K562 (cell line): ENCODE measurements at regions not wholly inside any gene's neighbourhood (a gene's known extent, or its start where the extent isn't known, plus 50 kb on each side); places are given as distances from the start of the nearest gene placed in this dataset.
A peak's percentile ranks its signal among the peaks of the same experiment; 100 is the strongest.

Source experiments
- ATAC-seq: fragments of 200-7000 bp; cut with Tn5 transposase; 3 replicates; pipeline ENCODE4 v1.9.1; 2020; ENCODE audit warnings: moderate library complexity
- BruUV-seq: library from RNA; stranded (reverse); fragments of 400-500 nt; replicated peaks from 2 replicates; lab custom pipeline; 2021; lab: Mats Ljungman, UMichigan
- CTCF ChIA-PET: fragments of 300-600 bp; formaldehyde crosslinking; extraction: SDS; loops from one replicate; lab custom pipeline; 2021; ENCODE audit warnings: low intra/inter-chr PET ratio; lab: Yijun Ruan, JAX
- POLR2A ChIA-PET: fragments of 300-600, 350-650 bp; sonication (Branson Sonifier 250); formaldehyde crosslinking; extraction: SDS; loops from one replicate; lab custom pipeline; 2021; ENCODE audit warnings: antibody characterized with exemption, inconsistent platforms; lab: Yijun Ruan, JAX
- DNase-seq, 4 experiments: peaks; one replicate each; pipeline versions ENCODE4 v3.0.0 to v3.0.0-alpha.2; 2011 to 2018; ENCODE audit warnings: low spot score in 3 of 4, mixed read lengths in 3 of 4; ENCODE audit errors: extremely low read depth in 1 of 4
- FAIRE-seq: peaks from 2 replicates; lab custom pipeline; 2011; peaks lifted over from hg19 to GRCh38; lab: Jason Lieb, UNC
- H2AFZ ChIP-seq: 2 replicates; pipeline ENCODE4 v1.6.0; 2011; ENCODE audit warnings: low read depth, low read length, control low read depth, inconsistent platforms
- H3K27ac ChIP-seq: fragments of 200-600 bp; 3 replicates; pipeline ENCODE4 v1.8.0; 2011; ENCODE audit warnings: low read depth, mild to moderate bottlenecking, control low read depth, inconsistent platforms, low read length, moderate library complexity, mixed read lengths; ENCODE audit errors: extremely low read depth
- H3K27me3 ChIP-seq, 2 experiments: fragments of 300-600 bp in 1 of 2; 2 replicates in 1 of 2; 3 replicates in 1 of 2; pipeline versions ENCODE4 v1.6.0 to v1.8.0; 2011; ENCODE audit warnings: inconsistent platforms in 2 of 2, low read length in 2 of 2, mild to moderate bottlenecking in 1 of 2, mixed read lengths in 1 of 2, moderate library complexity in 1 of 2; ENCODE audit not compliant: control insufficient read depth in 2 of 2, insufficient read depth in 2 of 2
- H3K36me3 ChIP-seq: fragments of 300-600 bp; 3 replicates; pipeline ENCODE4 v1.8.0; 2011; ENCODE audit warnings: mild to moderate bottlenecking, low read length, inconsistent platforms; ENCODE audit not compliant: control insufficient read depth, insufficient read depth
- H3K4me1 ChIP-seq, 2 experiments: fragments of 200-600 bp in 1 of 2; replicated peaks in 1 of 2; 2 replicates in 1 of 2; 3 replicates in 1 of 2; pipeline versions ENCODE4 v1.5.1 to v1.8.0; 2011; ENCODE audit warnings: inconsistent platforms in 2 of 2, low read length in 2 of 2, mild to moderate bottlenecking in 1 of 2, mixed read lengths in 1 of 2, moderate library complexity in 1 of 2; ENCODE audit not compliant: control insufficient read depth in 2 of 2, insufficient read depth in 2 of 2
- H3K4me2 ChIP-seq: 2 replicates; pipeline ENCODE4 v1.6.1; 2011; ENCODE audit warnings: low read length, control low read depth, inconsistent platforms, mixed read lengths; ENCODE audit not compliant: insufficient read depth
- H3K4me3 ChIP-seq: fragments of 200-600 bp; sonication (generic), shearing (Covaris generic); 2 replicates; pipeline ENCODE4 v1.5.1; 2016; ENCODE audit warnings: control low read depth, inconsistent platforms
- H3K79me2 ChIP-seq: fragments of 200-600 bp; 3 replicates; pipeline ENCODE4 v1.8.0; 2011; ENCODE audit warnings: low read length, inconsistent platforms; ENCODE audit not compliant: control insufficient read depth, insufficient read depth
- H3K9ac ChIP-seq, 2 experiments: 2 replicates each; pipeline versions ENCODE4 v1.6.0 to v1.6.1; 2011; ENCODE audit warnings: low read depth in 2 of 2, low read length in 2 of 2, control low read depth in 1 of 2, inconsistent platforms in 1 of 2, mild to moderate bottlenecking in 1 of 2, mixed read lengths in 1 of 2; ENCODE audit not compliant: insufficient read depth in 1 of 2
- H3K9me1 ChIP-seq: one replicate; pipeline ENCODE4 v1.6.0; 2011; ENCODE audit warnings: inconsistent platforms, mild to moderate bottlenecking, low read length, moderate library complexity; ENCODE audit not compliant: control insufficient read depth, insufficient read depth
- H3K9me3 ChIP-seq: replicated peaks from 2 replicates; pipeline ENCODE4 v1.5.1; 2011; ENCODE audit warnings: low read depth, low read length, inconsistent platforms; ENCODE audit not compliant: control insufficient read depth, insufficient read depth
- H4K20me1 ChIP-seq: replicated peaks from 2 replicates; pipeline ENCODE4 v1.6.1; 2011; ENCODE audit warnings: low read length, inconsistent platforms, mixed read lengths; ENCODE audit not compliant: control insufficient read depth, insufficient read depth
- CBX5 ChIP-seq: IDR thresholded peaks from 2 replicates; pipeline ENCODE4 v1.6.1; 2014; ENCODE audit warnings: low read depth, borderline replicate concordance
- CGGBP1 ChIP-seq: fragments of 250-450 bp; sonication (Bioruptor Pico); IDR thresholded peaks from 2 replicates; pipeline ENCODE4 v1.9.0; 2021; ENCODE audit warnings: mild to moderate bottlenecking
- CTCFL ChIP-seq: IDR thresholded peaks from 2 replicates; pipeline ENCODE4 v1.6.1; 2011; ENCODE audit warnings: borderline replicate concordance, low read depth, mild to moderate bottlenecking, moderate library complexity, low read length; ENCODE audit not compliant: insufficient read depth, poor library complexity, severe bottlenecking
- CXXC5 ChIP-seq: fragments of 250-450 bp; sonication (Bioruptor Pico); IDR thresholded peaks from 2 replicates; pipeline ENCODE4 v1.8.0; 2022; ENCODE audit warnings: inconsistent platforms, mild to moderate bottlenecking, moderate library complexity
- DIDO1 ChIP-seq: fragments of 450-650 bp; IDR thresholded peaks from 2 replicates; pipeline ENCODE4 v1.6.1; 2016; ENCODE audit warnings: low read depth, missing biosample characterization, missing genetic modification characterization
- E2F6 ChIP-seq, 2 experiments: IDR thresholded peaks; 2 replicates each; pipeline ENCODE4 v1.6.1; 2011; ENCODE audit warnings: borderline replicate concordance in 1 of 2, control low read depth in 1 of 2, low read depth in 1 of 2, low read length in 1 of 2, mild to moderate bottlenecking in 1 of 2, mixed read lengths in 1 of 2, moderate library complexity in 1 of 2; ENCODE audit not compliant: insufficient read depth in 1 of 2, insufficient read length in 1 of 2, poor library complexity in 1 of 2, severe bottlenecking in 1 of 2; ENCODE audit errors: extremely low read depth in 1 of 2
- ETV5 ChIP-seq: sonication (generic); formaldehyde crosslinking; IDR thresholded peaks from 2 replicates; pipeline ENCODE4 v1.4.0; 2020; ENCODE audit warnings: low read depth, mild to moderate bottlenecking, missing genetic modification reagents
- FOSL1 ChIP-seq: fragments of 200-800 bp; sonication (Bioruptor generic); conservative IDR thresholded peaks from 2 replicates; pipeline ENCODE4 v1.6.1; 2016; ENCODE audit warnings: missing genetic modification characterization, missing compliant biosample characterization
- KLF6 ChIP-seq: fragments of 250-450 bp; sonication (Bioruptor Pico); IDR thresholded peaks from 2 replicates; pipeline ENCODE4 v1.4.0; 2020; ENCODE audit warnings: mild to moderate bottlenecking, moderate library complexity, borderline replicate concordance
- MEIS2 ChIP-seq: fragments of 450-650 bp; IDR thresholded peaks from 2 replicates; pipeline ENCODE4 v1.6.1; 2014; ENCODE audit warnings: mild to moderate bottlenecking; ENCODE audit not compliant: partially characterized antibody
- NCOA1 ChIP-seq: fragments of 450-650 bp; IDR thresholded peaks from 2 replicates; pipeline ENCODE4 v1.6.1; 2016; ENCODE audit warnings: low read depth
- NR2C2 ChIP-seq, 2 experiments: fragments of 200-800 bp in 1 of 2; sonication (Bioruptor generic) in 1 of 2; sonication (generic) in 1 of 2; formaldehyde crosslinking in 1 of 2; IDR thresholded peaks; 2 replicates each; pipeline versions ENCODE4 v1.6.1 to v1.8.0; 2016 to 2022; ENCODE audit warnings: mild to moderate bottlenecking in 1 of 2, missing compliant biosample characterization in 1 of 2, missing genetic modification characterization in 1 of 2, missing genetic modification reagents in 1 of 2
- RFX1 ChIP-seq: fragments of 450-650 bp; IDR thresholded peaks from 2 replicates; pipeline ENCODE4 v1.6.1; 2016; ENCODE audit warnings: mild to moderate bottlenecking, moderate library complexity
- XRCC5 ChIP-seq: fragments of 200-400 bp; formaldehyde crosslinking; IDR thresholded peaks from 2 replicates; pipeline ENCODE4 v1.6.1; 2017; ENCODE audit warnings: low read depth, mild to moderate bottlenecking, low read length
- ZBTB2 ChIP-seq: fragments of 450-650 bp; IDR thresholded peaks from 2 replicates; pipeline ENCODE4 v1.6.1; 2016; ENCODE audit warnings: antibody characterized with exemption
- ZNF830 ChIP-seq: fragments of 250-450 bp; sonication (Bioruptor Pico); IDR thresholded peaks from 2 replicates; pipeline ENCODE4 v1.5.0; 2021; ENCODE audit warnings: mild to moderate bottlenecking
- WGBS: fragments of 100-300 bp; shearing (Covaris generic); methylation state at CpG from one replicate; pipeline ENCODE4 v1.1.6; 2016; ENCODE audit warnings: low coverage, mixed read lengths; ENCODE audit not compliant: insufficient coverage; ENCODE audit errors: missing lambda C conversion rate; 5-methylcytosine and 5-hydroxymethylcytosine counted together
- in situ Hi-C: fragments of 300-500 bp; cut with MboI; formaldehyde crosslinking; loops from 4 replicates; pipeline ENCODE4 v1.15.0; 2018; ENCODE audit warnings: inconsistent platforms, mixed read lengths
- intact Hi-C: fragments of 100-400 bp; cut with micrococcal nuclease; formaldehyde crosslinking; loops from 2 replicates; pipeline ENCODE4 v1.14.2; 2022

GRCh38 chr1:67919274-67920072 is 86.2 kb upstream of the GNG12 start:
- Histone ChIP-seq H3K9me1 (no peaks in the 10 kb centered on the region), H3K9ac (no peak overlapping the region; a peak in 2 of 4 replicates), H2AFZ (peak overlapping the region; percentile 83), H3K4me2 (peak overlapping the region; percentile 17; the same call in 1 of the 2 replicates), H3K27me3 (no peaks in the 10 kb centered on the region), H4K20me1 (no peaks in the 10 kb centered on the region), H3K79me2 (no peaks in the 10 kb centered on the region), H3K4me3 (no peak overlapping the region), H3K4me1 (peaks cover 16 to 47% of the 10 kb centered on the region in 2 experiments), H3K9me3 (0 out of 2 replicates have a peak, but pooled peaks cover 2% of the 10 kb centered on the region), H3K36me3 (no peaks in the 10 kb centered on the region)
- intact Hi-C loops (loop anchor here (10.0 kb wide), 1 partner anchor 1485 kb away; no protein-coding TSS in a partner anchor), in situ Hi-C loops (no loop called here)
- peak; percentile 35 for ATAC-seq
- 10% methylated on average over 10 of the region's 10 CpGs for WGBS
- CTCF ChIA-PET = no interaction called here
- FAIRE-seq = peak; percentile 26
- DNase-seq = peak in 2 of 4 experiments; percentile 22 to 35
- TF ChIP-seq MEIS2 (peak; percentile 29), NR2C2 (CRISPR knock-in tag; IDR thresholded peaks at IDR 0.05) (no peak), NR2C2 (tag; IDR thresholded peaks at IDR 0.05) (peak; percentile 59), E2F6 (IDR thresholded peaks at IDR 0.05; ENCODE audit: borderline replicate concordance in 1 of 2, extremely low read depth in 1 of 2, insufficient read depth in 1 of 2, insufficient read length in 1 of 2, low read depth in 1 of 2, low read length in 1 of 2, poor library complexity in 1 of 2, severe bottlenecking in 1 of 2) (no peak), ZNF830 (CRISPR knock-in tag) (no peak), XRCC5 (no peak), RFX1 (no peak), CBX5 (no peak), NCOA1 (no peak), CTCFL (no peak), FOSL1 (peak; percentile 45), ZBTB2 (no peak), ETV5 (CRISPR knock-in tag) (no peak), KLF6 (CRISPR knock-in tag) (0 out of 2 replicates have a peak, but pooled peaks have one; percentile 14), CGGBP1 (no peak), CXXC5 (CRISPR knock-in tag) (0 out of 2 replicates have a peak, but pooled peaks have one; percentile 21), DIDO1 (no peak)
- TF ChIP-seq, all 486 proteins: peak for 5
- no TSS peak for BruUV-seq
- H3K27ac ChIP-seq = peak overlapping the region; percentile 42; the same call in 2 of the 3 replicates
- POLR2A ChIA-PET = interaction anchor here (1.3 to 1.4 kb wide), 2 partner anchors 8 to 17 kb away, joined by 4 read pairs; no protein-coding TSS in a partner anchor
